ENCODE measurements at regions not wholly inside any gene's neighbourhood (a gene's known extent, or its start where the extent isn't known, plus 50 kb on each side); places are given as distances from the start of the nearest gene placed in this dataset.

DNA sequence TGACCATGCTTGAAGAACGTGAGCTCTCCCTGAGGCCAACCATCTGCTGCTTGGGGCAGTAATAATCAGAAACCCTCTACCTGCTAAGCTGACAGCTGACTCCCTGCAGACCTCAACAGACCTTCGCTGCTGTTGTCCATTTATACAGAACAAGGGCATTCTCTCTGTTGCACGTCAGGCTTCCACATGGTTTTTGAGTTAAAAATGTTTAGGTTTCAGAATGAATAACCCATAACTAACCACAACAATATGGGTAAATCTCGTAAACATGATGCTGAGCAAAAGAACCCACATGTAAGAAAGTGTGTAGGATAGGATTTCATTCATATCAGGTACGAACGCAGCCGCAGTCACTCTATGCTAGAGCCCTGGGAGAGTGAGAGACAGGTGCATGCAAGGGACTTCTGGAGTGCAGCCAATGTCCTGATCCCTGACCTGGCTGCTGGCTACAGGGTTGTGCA, 348.5 kb downstream of the MED10 start:
- no peaks in the 10 kb centered on the region for H3K9me2 ChIP-seq (replicated peaks; ENCODE audit: control insufficient read depth, low read length)
- no peak overlapping the region for H3K27ac ChIP-seq (ENCODE audit: low read depth, low read length)
- H3K4me2 ChIP-seq (ENCODE audit: low read length): no peak overlapping the region
- no peaks in the 10 kb centered on the region for H3K36me3 ChIP-seq (ENCODE audit: control insufficient read depth, low read length)
- TF ChIP-seq, protein P1, sequence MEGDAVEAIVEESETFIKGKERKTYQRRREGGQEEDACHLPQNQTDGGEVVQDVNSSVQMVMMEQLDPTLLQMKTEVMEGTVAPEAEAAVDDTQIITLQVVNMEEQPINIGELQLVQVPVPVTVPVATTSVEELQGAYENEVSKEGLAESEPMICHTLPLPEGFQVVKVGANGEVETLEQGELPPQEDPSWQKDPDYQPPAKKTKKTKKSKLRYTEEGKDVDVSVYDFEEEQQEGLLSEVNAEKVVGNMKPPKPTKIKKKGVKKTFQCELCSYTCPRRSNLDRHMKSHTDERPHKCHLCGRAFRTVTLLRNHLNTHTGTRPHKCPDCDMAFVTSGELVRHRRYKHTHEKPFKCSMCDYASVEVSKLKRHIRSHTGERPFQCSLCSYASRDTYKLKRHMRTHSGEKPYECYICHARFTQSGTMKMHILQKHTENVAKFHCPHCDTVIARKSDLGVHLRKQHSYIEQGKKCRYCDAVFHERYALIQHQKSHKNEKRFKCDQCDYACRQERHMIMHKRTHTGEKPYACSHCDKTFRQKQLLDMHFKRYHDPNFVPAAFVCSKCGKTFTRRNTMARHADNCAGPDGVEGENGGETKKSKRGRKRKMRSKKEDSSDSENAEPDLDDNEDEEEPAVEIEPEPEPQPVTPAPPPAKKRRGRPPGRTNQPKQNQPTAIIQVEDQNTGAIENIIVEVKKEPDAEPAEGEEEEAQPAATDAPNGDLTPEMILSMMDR (IDR thresholded peaks at IDR 0.05; ENCODE audit: low read depth, low read length, poor library complexity, severe bottlenecking): no peak
- no peaks in the 10 kb centered on the region for H3K79me2 ChIP-seq (ENCODE audit: control insufficient read depth, low read length)
- no peaks in the 10 kb centered on the region for H3K27me3 ChIP-seq (ENCODE audit: control insufficient read depth, low read length)
- H3K4me3 ChIP-seq (ENCODE audit: low read length): no peak overlapping the region
- no peaks in the 10 kb centered on the region for H3F3A ChIP-seq (ENCODE audit: control insufficient read depth, insufficient read depth)
- H3K4me1 ChIP-seq (ENCODE audit: control insufficient read depth, low read length): no peaks in the 10 kb centered on the region
- H3K9me3 ChIP-seq (ENCODE audit: control insufficient read depth, insufficient read depth, low read length): no peaks in the 10 kb centered on the region
- H4K20me1 ChIP-seq (ENCODE audit: control insufficient read depth, insufficient read depth, low read depth, low read length): no peaks in the 10 kb centered on the region

DNA sequence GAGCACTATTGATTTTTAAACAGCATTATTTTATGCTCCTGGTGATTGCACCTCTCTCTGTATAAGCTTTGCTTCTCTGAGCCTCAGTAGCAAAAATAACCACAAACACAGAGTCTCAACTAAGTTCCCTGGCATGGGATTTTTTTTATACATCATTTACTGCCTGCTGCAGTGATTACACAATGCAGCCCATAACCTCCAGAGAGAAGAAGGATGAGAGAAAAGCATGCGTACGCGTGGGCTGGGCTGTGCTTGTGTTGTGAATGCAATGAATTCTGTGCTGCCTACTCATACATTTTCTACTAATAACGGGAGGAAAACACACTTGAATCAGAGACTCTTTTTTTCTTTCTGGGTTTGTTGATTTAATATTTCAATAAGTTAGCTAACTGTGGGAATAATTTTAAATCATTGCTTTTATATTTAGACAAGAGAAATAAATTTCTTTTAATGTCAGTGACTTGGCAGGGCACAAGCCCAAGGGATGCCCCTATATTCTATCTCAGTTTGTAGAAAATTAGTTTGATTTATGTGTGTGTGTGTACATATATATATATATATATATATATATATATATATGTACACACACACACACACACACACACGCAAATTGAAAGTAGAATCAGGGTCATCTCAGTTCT, 351.5 kb downstream of the MED10 start:
- Histone ChIP-seq H3K4me1 (ENCODE audit: control insufficient read depth, low read length) (no peaks in the 10 kb centered on the region), H3K9me3 (ENCODE audit: control insufficient read depth, insufficient read depth, low read length) (no peaks in the 10 kb centered on the region), H4K20me1 (ENCODE audit: control insufficient read depth, insufficient read depth, low read depth, low read length) (no peaks in the 10 kb centered on the region), H3K36me3 (ENCODE audit: control insufficient read depth, low read length) (no peaks in the 10 kb centered on the region), H3K4me2 (ENCODE audit: low read length) (no peak overlapping the region), H3K27ac (ENCODE audit: low read depth, low read length) (no peak overlapping the region), H3F3A (ENCODE audit: control insufficient read depth, insufficient read depth) (no peaks in the 10 kb centered on the region), H3K27me3 (ENCODE audit: control insufficient read depth, low read length) (no peaks in the 10 kb centered on the region), H3K9me2 (replicated peaks; ENCODE audit: control insufficient read depth, low read length) (no peaks in the 10 kb centered on the region), H3K79me2 (ENCODE audit: control insufficient read depth, low read length) (no peaks in the 10 kb centered on the region), H3K4me3 (ENCODE audit: low read length) (no peak overlapping the region)
- TF ChIP-seq EZH2phosphoT487 (IDR thresholded peaks at IDR 0.05; ENCODE audit: borderline replicate concordance, low read length): no peak
- TF ChIP-seq, protein P1 (IDR thresholded peaks at IDR 0.05; ENCODE audit: low read depth, low read length, poor library complexity, severe bottlenecking): no peak

DNA sequence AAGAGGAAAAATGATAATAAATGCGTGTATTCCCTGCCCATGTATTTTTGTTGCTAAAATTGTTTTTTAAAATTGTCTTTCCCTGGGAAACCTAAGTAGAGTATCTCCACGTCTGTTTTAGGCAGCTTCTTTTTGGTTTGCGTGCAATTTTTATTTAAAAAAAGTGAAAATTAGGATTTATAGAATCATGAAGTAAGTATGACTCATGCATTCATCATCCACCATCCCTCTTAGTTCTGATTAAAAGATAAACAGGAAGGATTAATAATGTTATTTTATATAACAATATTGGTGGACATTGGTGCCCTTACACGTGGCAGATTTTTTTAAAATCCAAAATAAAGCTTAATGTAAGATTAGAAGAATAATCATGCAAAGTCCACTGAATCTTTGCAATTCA, 358.7 kb downstream of the MED10 start:
- Histone ChIP-seq H3K27me3 (ENCODE audit: control insufficient read depth, low read length) (no peaks in the 10 kb centered on the region), H3K4me1 (ENCODE audit: control insufficient read depth, low read length) (no peaks in the 10 kb centered on the region), H3K9me3 (ENCODE audit: control insufficient read depth, insufficient read depth, low read length) (no peaks in the 10 kb centered on the region), H3K27ac (ENCODE audit: low read depth, low read length) (no peak overlapping the region), H3K9me2 (replicated peaks; ENCODE audit: control insufficient read depth, low read length) (no peaks in the 10 kb centered on the region), H3F3A (ENCODE audit: control insufficient read depth, insufficient read depth) (no peaks in the 10 kb centered on the region), H3K4me2 (ENCODE audit: low read length) (no peak overlapping the region), H4K20me1 (ENCODE audit: control insufficient read depth, insufficient read depth, low read depth, low read length) (no peaks in the 10 kb centered on the region), H3K79me2 (ENCODE audit: control insufficient read depth, low read length) (no peaks in the 10 kb centered on the region), H3K36me3 (ENCODE audit: control insufficient read depth, low read length) (no peaks in the 10 kb centered on the region), H3K4me3 (ENCODE audit: low read length) (no peak overlapping the region)
- no peak for TF ChIP-seq EZH2phosphoT487 (IDR thresholded peaks at IDR 0.05; ENCODE audit: borderline replicate concordance, low read length)

DNA sequence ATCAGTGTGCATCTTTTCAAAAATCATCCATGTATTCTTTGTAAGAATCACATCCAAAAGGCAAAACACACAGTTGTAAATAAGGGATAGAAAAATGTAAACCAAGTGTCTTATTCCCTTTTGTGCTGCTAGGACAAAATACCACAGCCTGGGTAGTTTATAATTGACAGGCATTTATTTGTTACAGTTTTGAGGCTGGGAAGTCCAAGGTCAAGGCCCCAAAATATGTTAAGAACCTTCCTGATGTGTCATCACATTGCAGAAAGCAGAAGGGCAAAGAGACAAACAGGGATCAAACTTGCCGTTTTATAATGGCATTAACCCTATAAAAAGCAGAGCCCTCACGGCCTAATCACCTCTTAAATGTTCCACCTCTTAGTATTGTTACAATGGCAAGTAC, 364.8 kb downstream of the MED10 start:
- no peak overlapping the region for H3K4me2 ChIP-seq (ENCODE audit: low read length)
- H3K27me3 ChIP-seq (ENCODE audit: control insufficient read depth, low read length): no peaks in the 10 kb centered on the region
- H4K20me1 ChIP-seq (ENCODE audit: control insufficient read depth, insufficient read depth, low read depth, low read length): no peaks in the 10 kb centered on the region
- no peaks in the 10 kb centered on the region for H3K4me1 ChIP-seq (ENCODE audit: control insufficient read depth, low read length)
- TF ChIP-seq EZH2phosphoT487 (IDR thresholded peaks at IDR 0.05; ENCODE audit: borderline replicate concordance, low read length): no peak
- TF ChIP-seq, protein P1 (IDR thresholded peaks at IDR 0.05; ENCODE audit: low read depth, low read length, poor library complexity, severe bottlenecking): no peak
- H3F3A ChIP-seq (ENCODE audit: control insufficient read depth, insufficient read depth): no peaks in the 10 kb centered on the region
- H3K36me3 ChIP-seq (ENCODE audit: control insufficient read depth, low read length): no peaks in the 10 kb centered on the region
- H3K79me2 ChIP-seq (ENCODE audit: control insufficient read depth, low read length): no peaks in the 10 kb centered on the region
- no peaks in the 10 kb centered on the region for H3K9me2 ChIP-seq (replicated peaks; ENCODE audit: control insufficient read depth, low read length)
- no peak overlapping the region for H3K27ac ChIP-seq (ENCODE audit: low read depth, low read length)
- H3K4me3 ChIP-seq (ENCODE audit: low read length): no peak overlapping the region
- H3K9me3 ChIP-seq (ENCODE audit: control insufficient read depth, insufficient read depth, low read length): no peaks in the 10 kb centered on the region

All from DOHH2 (cell line).